Motor neuron (in vitro differentiated cells): ENCODE measurements at regions not wholly inside any gene's neighbourhood (a gene's known extent, or its start where the extent isn't known, plus 50 kb on each side); places are given as distances from the start of the nearest gene placed in this dataset.

Source experiments
- ATAC-seq, 8 experiments: fragments of 200-7000 bp; cut with Tn5 transposase; replicated peaks in 6 of 8; 2 replicates each; pipeline ENCODE4 v1.8.0; 2021; ENCODE audit warnings: mild to moderate bottlenecking in 8 of 8, moderate library complexity in 8 of 8
- H3K27ac ChIP-seq, 2 donors: fragments of 250-450 bp; sonication (Bioruptor Pico); 2 replicates each; pipeline ENCODE4 v1.9.0; 2021; ENCODE audit warnings: antibody characterized with exemption in 2 of 2, mild to moderate bottlenecking in 2 of 2, moderate library complexity in 1 of 2
- H3K4me1 ChIP-seq, 2 donors: fragments of 250-450 bp; sonication (Bioruptor Pico); replicated peaks in 1 of 2; 2 replicates each; pipeline ENCODE4 v1.6.1; 2021; ENCODE audit warnings: antibody characterized with exemption in 2 of 2, mild to moderate bottlenecking in 2 of 2, moderate library complexity in 1 of 2
- H3K4me3 ChIP-seq, 5 donors: fragments of 250-450 bp; sonication (Bioruptor Pico); 2 replicates each; pipeline ENCODE4 v1.9.0; 2021; ENCODE audit warnings: antibody characterized with exemption in 5 of 5, mild to moderate bottlenecking in 5 of 5, moderate library complexity in 4 of 5
- WGBS, 10 experiments: fragments of 450-650 bp; shearing (Covaris generic); methylation state at CpG; one replicate each; pipeline ENCODE4 v1.0.0; 2022; 5-methylcytosine and 5-hydroxymethylcytosine counted together
- in situ Hi-C, 9 experiments: fragments of 400-800 bp; cut with MboI; loops; one replicate each; pipeline ENCODE4 v1.15.0; 2021; ENCODE audit warnings: low sequenced_read_pairs in 9 of 9, low pct_unique_long_range_greater_than_20kb in 2 of 9; ENCODE audit not compliant: unreplicated experiment in 9 of 9

GRCh38 chr14:26216786-26217185 lies 381.0 kb downstream of the NOVA1 start:
- 4 to 100% (median 45%) methylated on average over 1 to 5 of the region's 5 CpGs for WGBS, 10 experiments
- no peak overlapping the region for H3K4me3 ChIP-seq
- no peak overlapping the region for H3K27ac ChIP-seq
- in situ Hi-C loops, result no loop called here
- peaks cover 0 to 25% of the 10 kb centered on the region in 2 donors for H3K4me1 ChIP-seq
- ATAC-seq, result no peak

- in situ Hi-C loops, result no loop called here
- Histone ChIP-seq H3K27ac (no peak overlapping the region), H3K4me3 (no peak overlapping the region), H3K4me1 (peaks cover 0 to 25% of the 10 kb centered on the region in 2 donors)
- WGBS, 10 experiments, result 17 to 100% (median 67%) methylated on average over 1 of the region's 1 CpG; no CpG with 5 or more reads in 6 of the 10 experiments
- no peak for ATAC-seq
These were observed 383.8 kb downstream of the NOVA1 start for GRCh38 chr14:26213846-26214575.

GRCh38 chr14:26209699-26210098 lies 388.1 kb downstream of the NOVA1 start:
- in situ Hi-C loops, result no loop called here
- no peak overlapping the region for H3K27ac ChIP-seq
- peaks cover 0 to 14% of the 10 kb centered on the region in 2 donors for H3K4me1 ChIP-seq
- no peak for ATAC-seq
- WGBS, 10 experiments, result 31 to 100% (median 77%) methylated on average over 1 to 2 of the region's 2 CpGs; no CpG with 5 or more reads in 1 of the 10 experiments
- no peak overlapping the region for H3K4me3 ChIP-seq

GRCh38 chr14:26206640-26207039 lies 391.2 kb downstream of the NOVA1 start:
- Histone ChIP-seq H3K4me1 (peaks cover 5 to 22% of the 10 kb centered on the region in 2 donors), H3K27ac (no peak overlapping the region), H3K4me3 (no peak overlapping the region)
- ATAC-seq, result no peak
- 29 to 92% (median 67%) methylated on average over 1 to 2 of the region's 2 CpGs; no CpG with 5 or more reads in 1 of the 10 experiments for WGBS, 10 experiments
- in situ Hi-C loops, result no loop called here

- peak overlapping the region; percentile 21 to 39 (median 34) for H3K4me3 ChIP-seq
- peaks cover 5 to 22% of the 10 kb centered on the region in 2 donors for H3K4me1 ChIP-seq
- peak in 6 of 8 experiments; percentile 54 to 95 (median 92) for ATAC-seq
- in situ Hi-C loops, result no loop called here
- WGBS, 10 experiments, result 1 to 83% (median 15%) methylated on average over 1 to 25 of the region's 48 CpGs
- H3K27ac ChIP-seq, result peak overlapping the region; percentile 82 to 83
These were observed 392.9 kb downstream of the NOVA1 start for GRCh38 chr14:26204728-26205479.

GRCh38 chr14:26204366-26204727 lies 393.5 kb downstream of the NOVA1 start:
- WGBS, 10 experiments, result 0 to 100% (median 33%) methylated on average over 1 to 5 of the region's 5 CpGs; no CpG with 5 or more reads in 3 of the 10 experiments
- no peak for ATAC-seq
- in situ Hi-C loops, result no loop called here
- H3K4me1 ChIP-seq, result peaks cover 7 to 22% of the 10 kb centered on the region in 2 donors
- H3K4me3 ChIP-seq, result peak overlapping the region; percentile 21 to 39 (median 34)
- peak overlapping the region; percentile 82 to 83 for H3K27ac ChIP-seq

GRCh38 chr14:26200687-26201086 lies 397.1 kb downstream of the NOVA1 start:
- WGBS, 10 experiments, result 0 to 100% (median 94%) methylated on average over 1 to 3 of the region's 3 CpGs

GRCh38 chr14:26199590-26200370 lies 398.1 kb downstream of the NOVA1 start:
- peak in 5 of 8 experiments; percentile 20 to 76 (median 32) for ATAC-seq
- Histone ChIP-seq H3K27ac (no peak overlapping the region), H3K4me1 (peaks cover 8 to 32% of the 10 kb centered on the region in 2 donors), H3K4me3 (no peak overlapping the region)
- WGBS, 10 experiments, result 20 to 87% (median 67%) methylated on average over 3 to 6 of the region's 6 CpGs
- in situ Hi-C loops, result no loop called here

More at GRCh38 chr14:26200687-26201086, 397.1 kb downstream of the NOVA1 start:
- no peak for ATAC-seq
- Histone ChIP-seq H3K4me1 (peaks cover 8 to 35% of the 10 kb centered on the region in 2 donors), H3K4me3 (no peak overlapping the region), H3K27ac (no peak overlapping the region)
- in situ Hi-C loops, result no loop called here

- H3K27ac ChIP-seq, result no peak overlapping the region
- ATAC-seq, result no peak
- no peak overlapping the region for H3K4me3 ChIP-seq
- in situ Hi-C loops, result no loop called here
- whole genome bisulfite sequencing, 10 experiments, result 13 to 100% (median 86%) methylated on average over 1 to 2 of the region's 2 CpGs
- peaks cover 8 to 27% of the 10 kb centered on the region in 2 donors for H3K4me1 ChIP-seq
These were observed 398.7 kb downstream of the NOVA1 start for GRCh38 chr14:26199096-26199495.

GRCh38 chr14:26194816-26195215 lies 403.0 kb downstream of the NOVA1 start:
- in situ Hi-C loops, result no loop called here
- Histone ChIP-seq H3K27ac (no peak overlapping the region), H3K4me1 (peaks cover 4 to 25% of the 10 kb centered on the region in 2 donors), H3K4me3 (no peak overlapping the region)
- ATAC-seq, result no peak
- 57 to 100% (median 85%) methylated on average over 1 of the region's 1 CpG; no CpG with 5 or more reads in 4 of the 10 experiments for WGBS, 10 experiments

- Histone ChIP-seq H3K4me3 (no peak overlapping the region), H3K27ac (no peak overlapping the region), H3K4me1 (peaks cover 0 to 21% of the 10 kb centered on the region in 2 donors)
- WGBS, 10 experiments, result 40 to 100% (median 92%) methylated on average over 1 of the region's 1 CpG; no CpG with 5 or more reads in 4 of the 10 experiments
- no peak for ATAC-seq
- in situ Hi-C loops, result no loop called here
These were observed 406.2 kb downstream of the NOVA1 start for GRCh38 chr14:26191671-26192070.

GRCh38 chr14:26191123-26191522 lies 406.7 kb downstream of the NOVA1 start:
- Histone ChIP-seq H3K4me3 (no peak overlapping the region), H3K4me1 (peaks cover 0 to 16% of the 10 kb centered on the region in 2 donors), H3K27ac (no peak overlapping the region)
- ATAC-seq, result no peak
- in situ Hi-C loops, result no loop called here
- 24 to 100% (median 73%) methylated on average over 1 to 4 of the region's 4 CpGs; no CpG with 5 or more reads in 3 of the 10 experiments for WGBS, 10 experiments

GRCh38 chr14:26190646-26191045 lies 407.2 kb downstream of the NOVA1 start:
- ATAC-seq, result no peak
- in situ Hi-C loops, result no loop called here
- H3K4me3 ChIP-seq, result no peak overlapping the region
- WGBS, 10 experiments, result 0 to 100% (median 67%) methylated on average over 1 to 2 of the region's 2 CpGs; no CpG with 5 or more reads in 1 of the 10 experiments
- H3K4me1 ChIP-seq, result peaks cover 0 to 11% of the 10 kb centered on the region in 2 donors
- no peak overlapping the region for H3K27ac ChIP-seq
